Parathyroid adenoma (tissue), 2 donors: ENCODE measurements at regions not wholly inside any gene's neighbourhood (a gene's known extent, or its start where the extent isn't known, plus 50 kb on each side); places are given as distances from the start of the nearest gene placed in this dataset.

ENCODE experiments used
- H2AFZ ChIP-seq: fragments of 300-600 bp; sonication (generic); one replicate; pipeline ENCODE4 v1.7.0; 2017; ENCODE audit warnings: antibody characterized with exemption, mild to moderate bottlenecking
- H3K27ac ChIP-seq: fragments of 300-600 bp; sonication (generic); one replicate; pipeline ENCODE4 v1.7.0; 2017
- H3K27me3 ChIP-seq: fragments of 300-600 bp; sonication (generic); one replicate; pipeline ENCODE4 v1.7.0; 2017; ENCODE audit warnings: low read length; ENCODE audit not compliant: control insufficient read depth, insufficient read depth
- H3K36me3 ChIP-seq: fragments of 300-600 bp; sonication (generic); one replicate; pipeline ENCODE4 v1.7.0; 2017; ENCODE audit warnings: low read length; ENCODE audit not compliant: control insufficient read depth, insufficient read depth
- H3K4me1 ChIP-seq: fragments of 300-600 bp; sonication (generic); one replicate; pipeline ENCODE4 v1.7.0; 2017; ENCODE audit warnings: control low read depth
- H3K4me2 ChIP-seq: fragments of 300-600 bp; sonication (generic); one replicate; pipeline ENCODE4 v1.7.0; 2017; ENCODE audit warnings: low read length
- H3K4me3 ChIP-seq: fragments of 300-600 bp; sonication (generic); one replicate; pipeline ENCODE4 v1.7.0; 2017; ENCODE audit warnings: low read depth, low read length
- H3K79me2 ChIP-seq: fragments of 300-600 bp; sonication (generic); one replicate; pipeline ENCODE4 v1.7.0; 2017; ENCODE audit warnings: control low read depth
- H3K9ac ChIP-seq: fragments of 300-600 bp; sonication (generic); one replicate; pipeline ENCODE4 v1.7.0; 2017; ENCODE audit warnings: mild to moderate bottlenecking
- H3K9me3 ChIP-seq: fragments of 300-600 bp; sonication (generic); one replicate; pipeline ENCODE4 v1.7.0; 2017; ENCODE audit warnings: low read length; ENCODE audit not compliant: control insufficient read depth
- TF ChIP-seq, protein P1 (sequence below): fragments of 300-600 bp; sonication (generic); IDR thresholded peaks from one replicate; pipeline ENCODE4 v1.7.0; 2017; ENCODE audit warnings: antibody characterized with exemption, mild to moderate bottlenecking
- donor health status: primary hyperparathyroidism.

GRCh38 chr14:105783707-105784106, 257.3 kb downstream of the TMEM121 start:
- H3K36me3 ChIP-seq, result no peaks in the 10 kb centered on the region
- no peak overlapping the region for H2AFZ ChIP-seq
- H3K9ac ChIP-seq, result no peak overlapping the region
- no peak overlapping the region for H3K4me3 ChIP-seq
- H3K79me2 ChIP-seq, result no peaks in the 10 kb centered on the region
- H3K27me3 ChIP-seq, result no peaks in the 10 kb centered on the region
- no peaks in the 10 kb centered on the region for H3K9me3 ChIP-seq
- TF ChIP-seq, protein P1, sequence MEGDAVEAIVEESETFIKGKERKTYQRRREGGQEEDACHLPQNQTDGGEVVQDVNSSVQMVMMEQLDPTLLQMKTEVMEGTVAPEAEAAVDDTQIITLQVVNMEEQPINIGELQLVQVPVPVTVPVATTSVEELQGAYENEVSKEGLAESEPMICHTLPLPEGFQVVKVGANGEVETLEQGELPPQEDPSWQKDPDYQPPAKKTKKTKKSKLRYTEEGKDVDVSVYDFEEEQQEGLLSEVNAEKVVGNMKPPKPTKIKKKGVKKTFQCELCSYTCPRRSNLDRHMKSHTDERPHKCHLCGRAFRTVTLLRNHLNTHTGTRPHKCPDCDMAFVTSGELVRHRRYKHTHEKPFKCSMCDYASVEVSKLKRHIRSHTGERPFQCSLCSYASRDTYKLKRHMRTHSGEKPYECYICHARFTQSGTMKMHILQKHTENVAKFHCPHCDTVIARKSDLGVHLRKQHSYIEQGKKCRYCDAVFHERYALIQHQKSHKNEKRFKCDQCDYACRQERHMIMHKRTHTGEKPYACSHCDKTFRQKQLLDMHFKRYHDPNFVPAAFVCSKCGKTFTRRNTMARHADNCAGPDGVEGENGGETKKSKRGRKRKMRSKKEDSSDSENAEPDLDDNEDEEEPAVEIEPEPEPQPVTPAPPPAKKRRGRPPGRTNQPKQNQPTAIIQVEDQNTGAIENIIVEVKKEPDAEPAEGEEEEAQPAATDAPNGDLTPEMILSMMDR, result no peak
- H3K4me1 ChIP-seq, result no peaks in the 10 kb centered on the region
- H3K27ac ChIP-seq, result no peak overlapping the region
- no peak overlapping the region for H3K4me2 ChIP-seq

DNA sequence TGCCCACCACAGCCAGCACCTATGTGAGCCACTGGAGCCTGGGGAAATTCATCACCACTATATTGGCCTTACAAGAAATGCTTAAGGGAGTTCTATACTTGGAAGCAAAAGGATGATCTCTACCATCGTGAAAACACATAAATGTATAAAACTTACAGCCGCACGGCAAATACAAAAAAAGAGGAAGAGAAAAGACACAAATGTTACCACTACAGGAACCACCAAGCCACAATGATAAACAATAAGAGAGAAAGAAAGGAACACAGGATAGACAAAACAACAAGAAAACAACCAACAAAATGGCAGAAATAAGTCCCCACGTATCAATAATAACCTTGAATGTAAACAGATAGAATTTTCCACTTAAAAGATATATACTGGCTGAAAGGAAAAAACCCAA, 267.5 kb downstream of the TMEM121 start:
- H3K4me1 ChIP-seq, result no peaks in the 10 kb centered on the region
- TF ChIP-seq, protein P1, result no peak

GRCh38 chr14:105797546-105797945, 271.2 kb downstream of the TMEM121 start:
- H3K4me2 ChIP-seq, result no peak overlapping the region
- H3K79me2 ChIP-seq, result no peaks in the 10 kb centered on the region
- H3K36me3 ChIP-seq, result no peaks in the 10 kb centered on the region
- H3K9ac ChIP-seq, result no peak overlapping the region
- no peaks in the 10 kb centered on the region for H3K4me1 ChIP-seq
- H3K27ac ChIP-seq, result no peak overlapping the region
- TF ChIP-seq, protein P1, result no peak
- no peak overlapping the region for H3K4me3 ChIP-seq
- peaks cover 4% of the 10 kb centered on the region for H3K9me3 ChIP-seq
- H2AFZ ChIP-seq, result no peak overlapping the region
- no peaks in the 10 kb centered on the region for H3K27me3 ChIP-seq

More for the DNA sequence above, 267.5 kb downstream of the TMEM121 start:
- no peak overlapping the region for H3K4me2 ChIP-seq
- no peak overlapping the region for H3K9ac ChIP-seq
- H3K27me3 ChIP-seq, result no peaks in the 10 kb centered on the region
- H3K4me3 ChIP-seq, result no peak overlapping the region
- H2AFZ ChIP-seq, result no peak overlapping the region
- H3K27ac ChIP-seq, result no peak overlapping the region
- H3K9me3 ChIP-seq, result peaks cover 4% of the 10 kb centered on the region
- H3K79me2 ChIP-seq, result no peaks in the 10 kb centered on the region
- no peaks in the 10 kb centered on the region for H3K36me3 ChIP-seq

DNA sequence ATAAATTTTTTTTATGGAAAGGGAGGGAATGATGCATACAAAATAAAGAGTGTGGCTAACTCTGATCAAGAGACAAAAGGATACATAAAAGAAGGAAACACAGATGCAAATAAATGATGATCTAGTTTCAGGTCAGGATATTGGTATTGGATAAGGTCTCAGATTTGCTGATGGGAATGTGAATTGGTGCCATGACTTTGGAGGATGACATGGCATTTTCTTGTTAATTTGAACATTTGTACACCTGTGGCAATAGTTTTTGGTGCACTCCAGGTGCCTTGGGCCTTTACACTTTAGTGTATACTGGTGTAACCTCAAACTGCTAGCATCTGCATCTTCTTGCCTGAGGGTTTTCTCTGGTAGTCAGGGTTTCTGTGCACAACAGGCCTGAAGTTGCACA, 279.3 kb downstream of the TMEM121 start:
- Histone ChIP-seq H3K9me3 (no peaks in the 10 kb centered on the region), H3K4me3 (no peak overlapping the region), H3K79me2 (no peaks in the 10 kb centered on the region), H2AFZ (no peak overlapping the region), H3K36me3 (no peaks in the 10 kb centered on the region), H3K27ac (no peak overlapping the region), H3K9ac (no peak overlapping the region), H3K4me1 (no peaks in the 10 kb centered on the region), H3K4me2 (no peak overlapping the region), H3K27me3 (no peaks in the 10 kb centered on the region)
- TF ChIP-seq, protein P1, result no peak

DNA sequence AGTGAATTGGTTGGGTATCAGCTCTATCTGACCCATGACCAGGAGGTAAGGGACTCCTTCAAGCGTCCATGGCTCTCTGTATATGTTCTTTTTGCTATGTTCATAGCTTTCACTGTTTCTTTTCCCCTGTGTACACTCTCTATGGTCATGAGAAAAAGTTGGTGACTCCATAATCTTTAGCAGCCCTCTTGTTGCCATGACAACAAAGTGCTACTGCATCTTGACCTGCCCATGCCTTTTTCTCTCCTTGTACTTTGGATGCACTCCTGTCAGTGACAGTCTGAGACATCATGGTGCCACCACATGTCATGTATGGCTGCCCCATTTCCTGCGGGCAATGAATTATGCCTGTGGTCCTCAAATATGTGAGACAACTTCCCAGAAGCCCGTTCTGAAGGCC, 280.2 kb downstream of the TMEM121 start:
- Histone ChIP-seq H3K4me2 (no peak overlapping the region), H3K4me1 (no peaks in the 10 kb centered on the region), H2AFZ (no peak overlapping the region), H3K27me3 (no peaks in the 10 kb centered on the region), H3K9ac (no peak overlapping the region), H3K79me2 (no peaks in the 10 kb centered on the region), H3K4me3 (no peak overlapping the region), H3K9me3 (no peaks in the 10 kb centered on the region), H3K36me3 (no peaks in the 10 kb centered on the region), H3K27ac (no peak overlapping the region)
- TF ChIP-seq, protein P1, result no peak
